ENCODE measurements at regions not wholly inside any gene's neighbourhood (a gene's known extent, or its start where the extent isn't known, plus 50 kb on each side); places are given as distances from the start of the nearest gene placed in this dataset.

DNA sequence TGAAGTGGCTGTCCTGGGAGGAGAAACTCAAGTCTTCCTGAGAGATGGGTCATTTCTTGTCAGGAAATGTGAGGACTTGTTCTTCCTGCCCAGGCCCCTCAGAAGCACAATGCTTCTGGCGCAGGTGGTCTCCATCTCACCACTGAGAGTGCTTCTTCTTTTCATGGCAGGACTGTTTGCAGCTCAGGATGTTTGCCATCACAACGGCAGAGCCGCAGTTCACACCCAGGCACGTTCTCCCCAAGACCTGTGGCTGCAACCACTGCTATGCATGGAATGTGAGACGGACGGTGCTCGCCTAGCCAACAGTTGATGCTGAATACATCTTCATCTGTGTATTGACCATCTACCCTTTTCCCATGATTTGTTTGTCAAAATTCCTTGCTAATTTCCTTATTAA lies 216.3 kb downstream of the GADD45G start:
- CTCF ChIA-PET: no interaction called here

GRCh38 chr9:89822996-89823395 lies 218.2 kb downstream of the GADD45G start:
- DNase-seq: no peak
- intact Hi-C loops (cut with DNase I, micrococcal nuclease): no loop called here
- no peaks in the 10 kb centered on the region for H3K9me3 Mint-ChIP-seq
- no peak overlapping the region for H3K4me3 Mint-ChIP-seq
- no peaks in the 10 kb centered on the region for H3K36me3 Mint-ChIP-seq (ENCODE audit: low read depth)
- no peak for ATAC-seq (ENCODE audit: poor library complexity)
- Histone ChIP-seq H3K27ac (ENCODE audit: low read depth in 1 of 2, low read length in 2 of 2) (no peak overlapping the region), H3K36me3 (ENCODE audit: insufficient read depth, low read length) (no peaks in the 10 kb centered on the region), H3K9me3 (ENCODE audit: control insufficient read depth in 1 of 2, insufficient read depth in 1 of 2, low read length in 2 of 2) (no peaks in the 10 kb centered on the region), H3K27me3 (ENCODE audit: control insufficient read depth in 1 of 2, insufficient read depth in 2 of 2, low read length in 2 of 2) (no peaks in the 10 kb centered on the region), H3K4me3 (ENCODE audit: low read length) (no peak overlapping the region), H3K4me1 (ENCODE audit: insufficient read depth, low read length) (no peaks in the 10 kb centered on the region)
- TF ChIP-seq CTCF (IDR thresholded peaks at IDR 0.05): no peak
- no peak overlapping the region for H3K27ac Mint-ChIP-seq
- H3K27me3 Mint-ChIP-seq: no peaks in the 10 kb centered on the region
- CTCF ChIA-PET: no interaction called here
- peaks cover 5% of the 10 kb centered on the region for H3K4me1 Mint-ChIP-seq (ENCODE audit: low read depth)
- POLR2A ChIA-PET: no interaction called here

More for the DNA sequence above, 216.3 kb downstream of the GADD45G start:
- no peak for TF ChIP-seq CTCF (IDR thresholded peaks at IDR 0.05)
- intact Hi-C loops (cut with DNase I, micrococcal nuclease): no loop called here
- Histone ChIP-seq H3K4me3 (ENCODE audit: low read length) (no peak overlapping the region), H3K27me3 (ENCODE audit: control insufficient read depth in 1 of 2, insufficient read depth in 2 of 2, low read length in 2 of 2) (no peaks in the 10 kb centered on the region), H3K36me3 (ENCODE audit: insufficient read depth, low read length) (no peaks in the 10 kb centered on the region), H3K4me1 (ENCODE audit: insufficient read depth, low read length) (no peaks in the 10 kb centered on the region), H3K9me3 (ENCODE audit: control insufficient read depth in 1 of 2, insufficient read depth in 1 of 2, low read length in 2 of 2) (no peaks in the 10 kb centered on the region), H3K27ac (ENCODE audit: low read depth in 1 of 2, low read length in 2 of 2) (no peak overlapping the region)
- POLR2A ChIA-PET: no interaction called here
- Mint-ChIP-seq H3K36me3 (ENCODE audit: low read depth) (no peaks in the 10 kb centered on the region), H3K27ac (no peak overlapping the region), H3K27me3 (no peaks in the 10 kb centered on the region), H3K4me3 (no peak overlapping the region), H3K9me3 (no peaks in the 10 kb centered on the region), H3K4me1 (ENCODE audit: low read depth) (no peaks in the 10 kb centered on the region)
- DNase-seq (no peak), ATAC-seq (ENCODE audit: poor library complexity) (no peak)

DNA sequence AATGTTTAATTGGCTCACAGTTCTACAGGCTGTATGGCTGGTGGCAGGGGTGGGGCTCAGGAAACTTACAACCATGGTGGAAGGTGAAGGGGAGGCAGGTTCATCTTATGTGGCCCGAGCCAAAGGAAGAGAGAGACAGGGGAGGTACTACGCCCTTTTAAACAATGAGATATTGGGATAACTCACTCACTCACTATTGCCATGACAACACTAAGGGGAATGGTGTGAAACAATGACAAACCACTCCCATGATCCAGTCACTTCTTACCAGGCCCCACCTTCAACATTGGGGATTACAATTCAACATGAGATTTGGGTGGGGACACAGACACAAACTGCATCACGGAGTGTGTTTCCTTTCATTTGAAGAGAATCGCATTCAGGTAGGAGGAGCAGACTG lies 220.9 kb downstream of the GADD45G start:
- intact Hi-C loops (cut with DNase I, micrococcal nuclease): no loop called here
- no peak overlapping the region for H3K27ac ChIP-seq (ENCODE audit: low read depth in 1 of 2, low read length in 2 of 2)
- H3K4me3 ChIP-seq (ENCODE audit: low read length): no peak overlapping the region
- no peak for DNase-seq
- no peaks in the 10 kb centered on the region for H3K36me3 ChIP-seq (ENCODE audit: insufficient read depth, low read length)
- peaks cover 0 to 6% of the 10 kb centered on the region in 2 experiments for H3K9me3 ChIP-seq (ENCODE audit: control insufficient read depth in 1 of 2, insufficient read depth in 1 of 2, low read length in 2 of 2)
- no peak for ATAC-seq (ENCODE audit: poor library complexity)
- peaks cover 5% of the 10 kb centered on the region for H3K9me3 Mint-ChIP-seq
- H3K27me3 Mint-ChIP-seq: no peaks in the 10 kb centered on the region
- no peak for TF ChIP-seq CTCF (IDR thresholded peaks at IDR 0.05)
- H3K4me3 Mint-ChIP-seq: no peak overlapping the region
- H3K4me1 ChIP-seq (ENCODE audit: insufficient read depth, low read length): peaks cover 5% of the 10 kb centered on the region
- H3K36me3 Mint-ChIP-seq (ENCODE audit: low read depth): no peaks in the 10 kb centered on the region
- H3K27me3 ChIP-seq (ENCODE audit: control insufficient read depth in 1 of 2, insufficient read depth in 2 of 2, low read length in 2 of 2): no peaks in the 10 kb centered on the region
- CTCF ChIA-PET: no interaction called here
- peaks cover 16% of the 10 kb centered on the region for H3K4me1 Mint-ChIP-seq (ENCODE audit: low read depth)
- H3K27ac Mint-ChIP-seq: no peak overlapping the region
- POLR2A ChIA-PET: no interaction called here

Data from CD4-positive, alpha-beta T cell (primary cell).